ENCODE measurements at regions not wholly inside any gene's neighbourhood (a gene's known extent, or its start where the extent isn't known, plus 50 kb on each side); places are given as distances from the start of the nearest gene placed in this dataset.

- no peak for ATAC-seq (ENCODE audit: low read depth)
- DNase-seq (ENCODE audit: low spot score), result no peak
- H3K27me3 ChIP-seq (ENCODE audit: insufficient read depth, poor library complexity, severe bottlenecking), result no peaks in the 10 kb centered on the region
Measured at GRCh38 chr1:95382000-95382786, 148.2 kb downstream of the RWDD3 start.

GRCh38 chr1:95383111-95383510 lies 149.1 kb downstream of the RWDD3 start:
- Histone ChIP-seq H3K4me3 (ENCODE audit: severe bottlenecking) (no peak overlapping the region), H3K9me3 (ENCODE audit: severe bottlenecking) (no peaks in the 10 kb centered on the region), H3K27ac (ENCODE audit: poor library complexity, severe bottlenecking) (no peak overlapping the region), H3K4me1 (ENCODE audit: insufficient read depth, poor library complexity, severe bottlenecking) (no peaks in the 10 kb centered on the region), H3K27me3 (ENCODE audit: insufficient read depth, poor library complexity, severe bottlenecking) (no peaks in the 10 kb centered on the region), H3K36me3 (ENCODE audit: low read depth) (no peaks in the 10 kb centered on the region)
- TF ChIP-seq CTCF (IDR thresholded peaks at IDR 0.05; ENCODE audit: poor library complexity, severe bottlenecking), result no peak
- no peak for DNase-seq (ENCODE audit: low spot score)
- ATAC-seq (ENCODE audit: low read depth), result no peak

More at GRCh38 chr1:95382000-95382786, 148.2 kb downstream of the RWDD3 start:
- no peak overlapping the region for H3K4me3 ChIP-seq (ENCODE audit: severe bottlenecking)
- H3K36me3 ChIP-seq (ENCODE audit: low read depth), result no peaks in the 10 kb centered on the region
- no peaks in the 10 kb centered on the region for H3K9me3 ChIP-seq (ENCODE audit: severe bottlenecking)
- TF ChIP-seq CTCF (IDR thresholded peaks at IDR 0.05; ENCODE audit: poor library complexity, severe bottlenecking), result no peak
- no peak overlapping the region for H3K27ac ChIP-seq (ENCODE audit: poor library complexity, severe bottlenecking)
- no peaks in the 10 kb centered on the region for H3K4me1 ChIP-seq (ENCODE audit: insufficient read depth, poor library complexity, severe bottlenecking)

- no peak overlapping the region for H3K27ac ChIP-seq (ENCODE audit: poor library complexity, severe bottlenecking)
- no peaks in the 10 kb centered on the region for H3K4me1 ChIP-seq (ENCODE audit: insufficient read depth, poor library complexity, severe bottlenecking)
- no peaks in the 10 kb centered on the region for H3K27me3 ChIP-seq (ENCODE audit: insufficient read depth, poor library complexity, severe bottlenecking)
- ATAC-seq (ENCODE audit: low read depth) (no peak), DNase-seq (ENCODE audit: low spot score) (no peak)
- no peak for TF ChIP-seq CTCF (IDR thresholded peaks at IDR 0.05; ENCODE audit: poor library complexity, severe bottlenecking)
- H3K36me3 ChIP-seq (ENCODE audit: low read depth), result no peaks in the 10 kb centered on the region
- H3K9me3 ChIP-seq (ENCODE audit: severe bottlenecking), result no peaks in the 10 kb centered on the region
- no peak overlapping the region for H3K4me3 ChIP-seq (ENCODE audit: severe bottlenecking)
Measured at GRCh38 chr1:95384567-95384966, 150.6 kb downstream of the RWDD3 start.

GRCh38 chr1:95386371-95386770 lies 152.4 kb downstream of the RWDD3 start:
- DNase-seq (ENCODE audit: low spot score) (no peak), ATAC-seq (ENCODE audit: low read depth) (no peak)
- H3K4me1 ChIP-seq (ENCODE audit: insufficient read depth, poor library complexity, severe bottlenecking), result no peaks in the 10 kb centered on the region
- no peak for TF ChIP-seq CTCF (IDR thresholded peaks at IDR 0.05; ENCODE audit: poor library complexity, severe bottlenecking)
- H3K9me3 ChIP-seq (ENCODE audit: severe bottlenecking), result no peaks in the 10 kb centered on the region
- H3K36me3 ChIP-seq (ENCODE audit: low read depth), result no peaks in the 10 kb centered on the region
- H3K27me3 ChIP-seq (ENCODE audit: insufficient read depth, poor library complexity, severe bottlenecking), result no peaks in the 10 kb centered on the region
- no peak overlapping the region for H3K4me3 ChIP-seq (ENCODE audit: severe bottlenecking)
- no peak overlapping the region for H3K27ac ChIP-seq (ENCODE audit: poor library complexity, severe bottlenecking)

GRCh38 chr1:95386915-95387314 lies 152.9 kb downstream of the RWDD3 start:
- no peak overlapping the region for H3K4me3 ChIP-seq (ENCODE audit: severe bottlenecking)
- ATAC-seq (ENCODE audit: low read depth), result no peak

More at GRCh38 chr1:95386915-95387314, 152.9 kb downstream of the RWDD3 start:
- Histone ChIP-seq H3K27ac (ENCODE audit: poor library complexity, severe bottlenecking) (no peak overlapping the region), H3K4me1 (ENCODE audit: insufficient read depth, poor library complexity, severe bottlenecking) (no peaks in the 10 kb centered on the region), H3K9me3 (ENCODE audit: severe bottlenecking) (no peaks in the 10 kb centered on the region), H3K36me3 (ENCODE audit: low read depth) (no peaks in the 10 kb centered on the region), H3K27me3 (ENCODE audit: insufficient read depth, poor library complexity, severe bottlenecking) (no peaks in the 10 kb centered on the region)
- TF ChIP-seq CTCF (IDR thresholded peaks at IDR 0.05; ENCODE audit: poor library complexity, severe bottlenecking), result no peak
- DNase-seq (ENCODE audit: low spot score), result no peak
